GM12864 (cell line): ENCODE measurements at regions not wholly inside any gene's neighbourhood (a gene's known extent, or its start where the extent isn't known, plus 50 kb on each side); places are given as distances from the start of the nearest gene placed in this dataset.

Source experiments
- DNase-seq: peaks from one replicate; pipeline ENCODE4 v3.0.0-alpha.2; 2011; ENCODE audit warnings: low read depth
- H3K4me3 ChIP-seq: 2 replicates; pipeline ENCODE4 v1.5.1; 2011; ENCODE audit warnings: mild to moderate bottlenecking, low read depth, low read length, control low read depth
- CTCF ChIP-seq: IDR thresholded peaks from 2 replicates; pipeline ENCODE4 v1.5.1; 2011; ENCODE audit warnings: low read depth, mild to moderate bottlenecking, moderate library complexity, low read length, control low read depth, inconsistent platforms; ENCODE audit errors: missing control alignments

GRCh38 chr7:109997837-109998236 lies 1093.1 kb upstream of the LRRN3 start:
- no peak for TF ChIP-seq CTCF
- DNase-seq = no peak
- no peak overlapping the region for H3K4me3 ChIP-seq

- DNase-seq = no peak
- H3K4me3 ChIP-seq = no peak overlapping the region
- no peak for TF ChIP-seq CTCF
Observed at GRCh38 chr7:110001254-110001938, 1089.5 kb upstream of the LRRN3 start.

DNA sequence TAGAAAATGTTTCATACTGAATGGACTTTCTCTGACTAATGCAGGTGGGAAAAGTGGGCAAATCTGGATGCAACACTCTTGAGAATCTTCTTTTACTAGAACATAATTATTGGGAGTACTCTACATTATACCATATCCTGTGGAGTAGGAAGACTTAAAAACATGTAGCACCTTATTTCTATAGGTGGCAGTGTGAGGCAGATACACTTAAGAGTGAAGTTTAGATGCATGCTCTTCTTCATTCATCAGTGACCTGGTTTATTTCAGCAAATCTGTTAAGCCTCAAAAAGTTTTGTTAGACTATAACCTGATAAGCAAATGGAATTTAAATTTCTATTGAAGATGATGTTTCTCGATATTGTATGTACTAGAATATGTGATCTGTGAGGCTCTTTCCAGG lies 1087.1 kb upstream of the LRRN3 start:
- H3K4me3 ChIP-seq = no peak overlapping the region
- no peak for DNase-seq
- no peak for TF ChIP-seq CTCF

GRCh38 chr7:110007320-110008063 lies 1083.4 kb upstream of the LRRN3 start:
- no peak overlapping the region for H3K4me3 ChIP-seq
- no peak for TF ChIP-seq CTCF
- DNase-seq = no peak

DNA sequence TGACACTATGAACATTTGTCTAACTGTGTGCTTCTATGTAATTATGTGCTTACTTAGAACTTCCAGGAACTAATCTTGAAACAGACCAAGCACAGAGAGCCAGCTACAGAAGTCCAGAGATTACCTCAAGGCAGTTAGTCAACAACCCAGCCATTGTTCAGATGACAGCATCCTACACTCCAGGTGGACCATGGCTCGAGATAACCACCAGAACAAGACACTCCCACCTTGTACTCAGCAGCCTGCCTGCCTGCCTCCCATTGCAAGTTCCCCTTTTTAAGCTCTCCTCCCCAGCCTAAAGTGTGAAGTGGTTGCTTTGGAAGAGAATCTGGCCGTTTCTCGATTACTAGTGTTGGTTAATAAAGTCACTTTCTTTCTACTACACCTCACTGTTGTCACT lies 1080.6 kb upstream of the LRRN3 start:
- no peak overlapping the region for H3K4me3 ChIP-seq
- TF ChIP-seq CTCF = no peak
- DNase-seq = no peak

DNA sequence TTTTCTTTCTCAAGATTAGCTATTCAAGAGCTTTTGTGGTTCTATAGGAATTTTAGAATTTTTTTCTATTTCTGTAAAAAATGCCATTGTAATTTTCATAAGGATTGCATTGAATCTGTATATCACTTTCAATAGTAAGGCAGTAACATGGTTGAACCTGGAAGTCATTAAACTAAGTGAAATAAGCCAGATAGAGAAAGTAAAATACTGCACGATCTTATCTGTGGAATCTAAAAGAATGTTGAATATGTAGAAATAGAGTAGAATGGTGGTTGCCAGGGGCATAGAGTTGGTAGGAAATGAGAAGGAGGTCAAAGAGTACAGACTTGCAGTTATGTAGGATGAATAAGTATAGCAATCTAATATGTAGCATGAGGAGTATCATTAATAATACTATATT lies 1073.5 kb upstream of the LRRN3 start:
- no peak for DNase-seq
- no peak for TF ChIP-seq CTCF
- no peak overlapping the region for H3K4me3 ChIP-seq

DNA sequence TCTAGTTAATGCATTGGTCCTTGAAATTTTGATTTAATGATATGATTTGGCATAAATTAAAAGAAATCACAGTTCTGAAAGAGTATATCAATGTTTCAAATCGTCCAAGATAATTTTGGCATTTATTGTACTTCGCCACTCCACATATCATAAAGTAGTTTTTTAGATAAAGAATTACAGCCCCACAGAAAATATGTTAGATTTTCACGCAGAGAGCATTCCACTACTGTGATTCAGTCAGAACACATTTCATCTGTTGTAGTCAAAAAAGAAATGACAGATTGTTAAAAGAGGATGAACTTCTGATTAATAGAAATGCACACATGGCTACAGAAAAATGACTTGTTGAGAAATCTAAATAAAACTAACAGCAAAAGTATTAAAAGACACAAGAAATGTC lies 1063.5 kb upstream of the LRRN3 start:
- TF ChIP-seq CTCF = no peak
- DNase-seq = no peak
- no peak overlapping the region for H3K4me3 ChIP-seq
